ENCODE measurements at regions not wholly inside any gene's neighbourhood (a gene's known extent, or its start where the extent isn't known, plus 50 kb on each side); places are given as distances from the start of the nearest gene placed in this dataset.

GRCh38 chr9:17863924-17864323 lies 285.1 kb downstream of the SH3GL2 start:
- H3K36me3 ChIP-seq (ENCODE audit: control insufficient read depth in 2 of 2, insufficient read depth in 2 of 2, low read length in 1 of 2) = no peaks in the 10 kb centered on the region
- H3K4me3 ChIP-seq (ENCODE audit: low read depth in 1 of 2, low read length in 2 of 2) = no peak overlapping the region
- no peaks in the 10 kb centered on the region for H3K9me3 ChIP-seq (ENCODE audit: control insufficient read depth in 2 of 2, insufficient read depth in 1 of 2, low read depth in 1 of 2, low read length in 1 of 2)
- H3K27me3 ChIP-seq (ENCODE audit: control insufficient read depth in 1 of 2, insufficient read depth in 2 of 2, low read length in 2 of 2) = no peaks in the 10 kb centered on the region
- H3K27ac ChIP-seq (ENCODE audit: low read depth in 2 of 2, low read length in 1 of 2) = no peak overlapping the region
- H3K4me1 ChIP-seq (ENCODE audit: control insufficient read depth in 2 of 2, insufficient read depth in 2 of 2, low read length in 1 of 2) = no peaks in the 10 kb centered on the region

GRCh38 chr9:17864951-17865350 lies 286.1 kb downstream of the SH3GL2 start:
- 90 to 92% methylated on average over 1 of the region's 1 CpG for WGBS, 2 donors
- no peaks in the 10 kb centered on the region for H3K9me3 ChIP-seq (ENCODE audit: control insufficient read depth in 2 of 2, insufficient read depth in 1 of 2, low read depth in 1 of 2, low read length in 1 of 2)
- no peaks in the 10 kb centered on the region for H3K27me3 ChIP-seq (ENCODE audit: control insufficient read depth in 1 of 2, insufficient read depth in 2 of 2, low read length in 2 of 2)
- H3K4me1 ChIP-seq (ENCODE audit: control insufficient read depth in 2 of 2, insufficient read depth in 2 of 2, low read length in 1 of 2) = no peaks in the 10 kb centered on the region
- no peak overlapping the region for H3K4me3 ChIP-seq (ENCODE audit: low read depth in 1 of 2, low read length in 2 of 2)
- H3K36me3 ChIP-seq (ENCODE audit: control insufficient read depth in 2 of 2, insufficient read depth in 2 of 2, low read length in 1 of 2) = no peaks in the 10 kb centered on the region
- H3K27ac ChIP-seq (ENCODE audit: low read depth in 2 of 2, low read length in 1 of 2) = no peak overlapping the region

GRCh38 chr9:17865881-17866280 lies 287.0 kb downstream of the SH3GL2 start:
- Histone ChIP-seq H3K9me3 (ENCODE audit: control insufficient read depth in 2 of 2, insufficient read depth in 1 of 2, low read depth in 1 of 2, low read length in 1 of 2) (no peaks in the 10 kb centered on the region), H3K27me3 (ENCODE audit: control insufficient read depth in 1 of 2, insufficient read depth in 2 of 2, low read length in 2 of 2) (no peaks in the 10 kb centered on the region), H3K36me3 (ENCODE audit: control insufficient read depth in 2 of 2, insufficient read depth in 2 of 2, low read length in 1 of 2) (no peaks in the 10 kb centered on the region), H3K4me1 (ENCODE audit: control insufficient read depth in 2 of 2, insufficient read depth in 2 of 2, low read length in 1 of 2) (no peaks in the 10 kb centered on the region), H3K27ac (ENCODE audit: low read depth in 2 of 2, low read length in 1 of 2) (no peak overlapping the region), H3K4me3 (ENCODE audit: low read depth in 1 of 2, low read length in 2 of 2) (no peak overlapping the region)
- 23 to 25% methylated on average over 1 of the region's 1 CpG for WGBS, 2 donors

DNA sequence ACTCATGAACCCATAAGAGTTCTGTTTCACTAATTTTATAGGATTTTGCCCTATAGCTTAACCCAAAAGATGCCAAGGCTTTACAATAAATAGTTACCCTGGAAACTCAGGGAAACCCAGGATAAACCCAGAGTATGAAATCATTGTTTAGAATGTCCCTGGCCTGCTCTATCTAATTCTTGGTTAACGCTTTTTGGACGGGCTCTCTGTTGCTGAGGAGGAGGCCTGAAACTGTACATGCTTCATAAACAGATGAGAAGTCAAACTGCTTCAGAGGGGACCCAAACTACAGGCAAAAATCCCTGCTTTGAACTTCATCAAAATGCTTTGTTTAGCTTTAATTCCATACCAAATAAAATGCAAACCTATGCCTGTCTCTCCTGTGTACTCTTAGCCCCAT lies 291.9 kb downstream of the SH3GL2 start:
- no peaks in the 10 kb centered on the region for H3K9me3 ChIP-seq (ENCODE audit: control insufficient read depth in 2 of 2, insufficient read depth in 1 of 2, low read depth in 1 of 2, low read length in 1 of 2)
- no peak overlapping the region for H3K27ac ChIP-seq (ENCODE audit: low read depth in 2 of 2, low read length in 1 of 2)
- H3K4me3 ChIP-seq (ENCODE audit: low read depth in 1 of 2, low read length in 2 of 2) = no peak overlapping the region
- no peaks in the 10 kb centered on the region for H3K4me1 ChIP-seq (ENCODE audit: control insufficient read depth in 2 of 2, insufficient read depth in 2 of 2, low read length in 1 of 2)
- H3K36me3 ChIP-seq (ENCODE audit: control insufficient read depth in 2 of 2, insufficient read depth in 2 of 2, low read length in 1 of 2) = no peaks in the 10 kb centered on the region
- 56 to 68% methylated on average over 2 of the region's 2 CpGs for WGBS, 2 donors
- no peaks in the 10 kb centered on the region for H3K27me3 ChIP-seq (ENCODE audit: control insufficient read depth in 1 of 2, insufficient read depth in 2 of 2, low read length in 2 of 2)

DNA sequence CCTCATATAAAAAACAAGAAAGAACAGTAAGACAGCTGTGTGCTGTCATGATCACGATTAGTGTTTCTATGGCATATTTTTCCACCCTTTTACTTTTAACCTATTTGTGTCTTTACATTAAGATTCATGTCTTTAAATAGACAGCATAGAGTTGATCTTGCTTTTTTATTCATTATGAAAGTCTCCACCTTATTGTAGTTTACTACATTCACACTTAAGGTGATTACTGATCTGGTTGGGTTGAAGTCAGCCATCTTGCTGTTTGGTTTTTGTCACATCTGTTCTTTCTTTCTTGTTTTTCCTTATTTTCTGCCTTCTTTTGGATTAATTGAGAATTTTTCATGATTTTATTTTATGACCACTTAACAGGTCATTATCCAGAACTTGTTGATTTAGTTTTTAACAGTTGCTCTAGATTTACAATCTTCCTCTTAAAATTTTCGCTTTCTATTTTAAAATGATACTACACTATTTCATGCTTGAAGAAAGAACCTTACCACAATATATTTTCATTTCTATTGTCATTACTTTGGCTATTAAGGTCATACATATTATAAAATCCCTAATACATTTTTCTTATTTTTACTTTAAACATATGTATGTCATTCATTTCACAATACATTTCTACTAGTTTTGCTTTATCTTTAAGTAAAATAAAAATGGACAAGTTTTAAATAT lies 292.5 kb downstream of the SH3GL2 start:
- 78 to 79% methylated on average over 2 of the region's 2 CpGs for WGBS, 2 donors
- no peak overlapping the region for H3K27ac ChIP-seq (ENCODE audit: low read depth in 2 of 2, low read length in 1 of 2)
- no peak overlapping the region for H3K4me3 ChIP-seq (ENCODE audit: low read depth in 1 of 2, low read length in 2 of 2)
- H3K9me3 ChIP-seq (ENCODE audit: control insufficient read depth in 2 of 2, insufficient read depth in 1 of 2, low read depth in 1 of 2, low read length in 1 of 2) = no peaks in the 10 kb centered on the region
- H3K36me3 ChIP-seq (ENCODE audit: control insufficient read depth in 2 of 2, insufficient read depth in 2 of 2, low read length in 1 of 2) = no peaks in the 10 kb centered on the region
- H3K27me3 ChIP-seq (ENCODE audit: control insufficient read depth in 1 of 2, insufficient read depth in 2 of 2, low read length in 2 of 2) = no peaks in the 10 kb centered on the region
- H3K4me1 ChIP-seq (ENCODE audit: control insufficient read depth in 2 of 2, insufficient read depth in 2 of 2, low read length in 1 of 2) = no peaks in the 10 kb centered on the region

DNA sequence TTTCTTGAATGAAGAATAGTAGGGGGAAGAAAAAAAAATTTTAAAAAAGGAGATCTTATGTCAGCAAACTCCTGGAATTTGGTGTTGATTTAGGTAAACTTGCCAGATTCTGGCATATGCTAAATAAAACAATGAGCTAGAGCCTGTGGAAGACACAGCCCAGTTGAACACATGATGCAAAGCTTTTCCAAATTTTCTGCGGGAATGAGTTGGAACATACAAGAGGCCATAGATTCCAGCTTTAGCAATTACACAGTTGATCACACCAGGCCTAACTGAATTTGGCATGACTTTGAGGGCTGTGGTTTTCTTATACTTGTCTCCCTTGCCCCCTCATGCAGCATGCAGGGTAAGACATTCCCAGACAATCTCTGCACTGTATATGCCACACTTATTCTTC lies 297.0 kb downstream of the SH3GL2 start:
- Histone ChIP-seq H3K4me3 (ENCODE audit: low read depth in 1 of 2, low read length in 2 of 2) (no peak overlapping the region), H3K4me1 (ENCODE audit: control insufficient read depth in 2 of 2, insufficient read depth in 2 of 2, low read length in 1 of 2) (no peaks in the 10 kb centered on the region), H3K36me3 (ENCODE audit: control insufficient read depth in 2 of 2, insufficient read depth in 2 of 2, low read length in 1 of 2) (no peaks in the 10 kb centered on the region), H3K27ac (ENCODE audit: low read depth in 2 of 2, low read length in 1 of 2) (no peak overlapping the region), H3K9me3 (ENCODE audit: control insufficient read depth in 2 of 2, insufficient read depth in 1 of 2, low read depth in 1 of 2, low read length in 1 of 2) (no peaks in the 10 kb centered on the region), H3K27me3 (ENCODE audit: control insufficient read depth in 1 of 2, insufficient read depth in 2 of 2, low read length in 2 of 2) (no peaks in the 10 kb centered on the region)
- WGBS, 2 donors = 68 to 74% methylated on average over 1 of the region's 1 CpG

DNA sequence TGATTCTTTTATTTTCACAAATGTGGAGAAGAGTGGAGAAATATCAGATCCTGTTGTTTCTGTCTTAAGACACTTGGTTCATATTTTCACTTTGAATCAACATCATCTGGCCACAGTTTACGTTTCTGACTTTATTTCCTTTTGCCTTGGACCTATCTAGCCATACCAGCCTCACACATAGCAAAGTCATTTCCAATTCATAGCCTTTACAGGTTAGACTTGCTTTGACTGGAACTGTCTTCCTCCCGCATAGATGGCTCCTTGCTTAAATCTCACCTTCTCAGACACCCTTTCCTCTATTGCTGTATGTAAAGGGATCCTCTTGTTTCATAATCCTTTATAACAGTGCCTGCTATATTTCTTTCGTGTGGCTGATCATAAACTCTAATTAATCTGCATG lies 297.8 kb downstream of the SH3GL2 start:
- 81 to 82% methylated on average over 3 of the region's 3 CpGs for WGBS, 2 donors
- no peaks in the 10 kb centered on the region for H3K9me3 ChIP-seq (ENCODE audit: control insufficient read depth in 2 of 2, insufficient read depth in 1 of 2, low read depth in 1 of 2, low read length in 1 of 2)
- H3K36me3 ChIP-seq (ENCODE audit: control insufficient read depth in 2 of 2, insufficient read depth in 2 of 2, low read length in 1 of 2) = no peaks in the 10 kb centered on the region
- no peak overlapping the region for H3K4me3 ChIP-seq (ENCODE audit: low read depth in 1 of 2, low read length in 2 of 2)
- no peaks in the 10 kb centered on the region for H3K4me1 ChIP-seq (ENCODE audit: control insufficient read depth in 2 of 2, insufficient read depth in 2 of 2, low read length in 1 of 2)
- no peaks in the 10 kb centered on the region for H3K27me3 ChIP-seq (ENCODE audit: control insufficient read depth in 1 of 2, insufficient read depth in 2 of 2, low read length in 2 of 2)
- no peak overlapping the region for H3K27ac ChIP-seq (ENCODE audit: low read depth in 2 of 2, low read length in 1 of 2)

DNA sequence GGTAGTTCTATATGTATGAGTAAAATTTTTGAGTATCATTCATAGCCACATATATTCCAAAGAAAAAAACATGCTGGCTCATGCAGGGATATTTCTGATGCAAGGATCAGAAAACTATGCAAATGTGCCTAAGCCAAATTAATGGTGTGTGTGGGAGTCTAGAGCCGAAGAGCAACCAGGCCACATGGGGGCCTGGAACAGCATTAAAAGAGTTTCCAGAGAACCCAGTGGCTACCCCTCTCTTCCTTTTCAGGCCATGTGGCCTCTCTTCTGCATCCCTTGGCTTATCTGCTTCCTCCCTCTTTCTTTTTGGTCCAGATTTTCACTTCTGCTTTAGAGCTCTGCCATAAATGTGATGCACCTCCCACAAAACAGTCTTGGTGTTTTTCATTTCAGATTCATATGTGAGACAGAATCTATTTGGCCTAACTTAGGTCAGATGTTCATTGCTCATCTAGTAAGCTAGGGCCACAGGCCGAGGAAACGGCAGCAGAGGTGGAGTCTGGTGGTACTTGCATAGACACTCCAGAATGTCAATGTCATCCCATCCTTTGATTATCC lies 300.0 kb downstream of the SH3GL2 start:
- WGBS, 2 donors = 81 to 86% methylated on average over 3 of the region's 3 CpGs
- Histone ChIP-seq H3K4me3 (ENCODE audit: low read depth in 1 of 2, low read length in 2 of 2) (no peak overlapping the region), H3K36me3 (ENCODE audit: control insufficient read depth in 2 of 2, insufficient read depth in 2 of 2, low read length in 1 of 2) (no peaks in the 10 kb centered on the region), H3K4me1 (ENCODE audit: control insufficient read depth in 2 of 2, insufficient read depth in 2 of 2, low read length in 1 of 2) (no peaks in the 10 kb centered on the region), H3K27ac (ENCODE audit: low read depth in 2 of 2, low read length in 1 of 2) (no peak overlapping the region), H3K27me3 (ENCODE audit: control insufficient read depth in 1 of 2, insufficient read depth in 2 of 2, low read length in 2 of 2) (no peaks in the 10 kb centered on the region), H3K9me3 (ENCODE audit: control insufficient read depth in 2 of 2, insufficient read depth in 1 of 2, low read depth in 1 of 2, low read length in 1 of 2) (no peaks in the 10 kb centered on the region)

DNA sequence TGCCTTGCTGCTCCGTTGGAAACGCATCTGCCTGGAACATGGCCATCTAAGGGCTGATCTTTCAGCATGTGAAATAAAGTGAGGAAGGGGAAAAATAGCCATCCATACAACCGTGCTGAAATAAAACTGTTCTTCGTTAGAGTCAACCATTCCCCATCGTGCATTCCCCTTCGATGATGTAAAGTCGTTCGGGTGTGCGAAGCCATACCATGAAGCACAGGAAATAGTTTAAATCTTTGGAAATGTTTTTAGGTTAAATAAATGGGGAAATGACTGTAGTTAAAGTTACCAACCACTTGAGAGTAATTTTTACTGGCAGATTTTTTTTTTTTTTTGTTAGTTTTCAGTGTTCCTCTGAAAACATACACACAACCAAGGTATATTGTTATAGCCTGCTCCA lies 302.5 kb downstream of the SH3GL2 start:
- Histone ChIP-seq H3K9me3 (ENCODE audit: control insufficient read depth in 2 of 2, insufficient read depth in 1 of 2, low read depth in 1 of 2, low read length in 1 of 2) (no peaks in the 10 kb centered on the region), H3K4me1 (ENCODE audit: control insufficient read depth in 2 of 2, insufficient read depth in 2 of 2, low read length in 1 of 2) (no peaks in the 10 kb centered on the region)

More for the DNA sequence above, 302.5 kb downstream of the SH3GL2 start:
- Histone ChIP-seq H3K27ac (ENCODE audit: low read depth in 2 of 2, low read length in 1 of 2) (no peak overlapping the region), H3K27me3 (ENCODE audit: control insufficient read depth in 1 of 2, insufficient read depth in 2 of 2, low read length in 2 of 2) (no peaks in the 10 kb centered on the region), H3K36me3 (ENCODE audit: control insufficient read depth in 2 of 2, insufficient read depth in 2 of 2, low read length in 1 of 2) (no peaks in the 10 kb centered on the region), H3K4me3 (ENCODE audit: low read depth in 1 of 2, low read length in 2 of 2) (no peak overlapping the region)
- 85% methylated on average over 9 of the region's 9 CpGs for WGBS, 2 donors

All from esophagus (tissue), 2 donors.